Keratinocyte (primary cell): ENCODE measurements at regions not wholly inside any gene's neighbourhood (a gene's known extent, or its start where the extent isn't known, plus 50 kb on each side); places are given as distances from the start of the nearest gene placed in this dataset.

Source experiments
- DNase-seq: peaks from one replicate; pipeline ENCODE4 v3.0.0-alpha.2; 2011; ENCODE audit warnings: low read depth, missing footprints, low spot score
- FAIRE-seq: peaks from 2 replicates; lab custom pipeline; 2011; peaks lifted over from hg19 to GRCh38; lab: Jason Lieb, UNC
- H2AFZ ChIP-seq: 2 replicates; pipeline ENCODE4 v1.6.0; 2012; ENCODE audit warnings: low read length, control low read depth, inconsistent platforms; ENCODE audit not compliant: control insufficient read depth
- H3K27ac ChIP-seq: 2 replicates; pipeline ENCODE4 v1.5.1; 2011; ENCODE audit warnings: low read length; ENCODE audit not compliant: control insufficient read depth, insufficient read depth
- H3K27me3 ChIP-seq: 3 replicates; pipeline ENCODE4 v1.6.0; 2011; ENCODE audit warnings: low read length; ENCODE audit not compliant: control insufficient read depth, insufficient read depth; ENCODE audit errors: extremely low read depth
- H3K36me3 ChIP-seq, 2 experiments: 2 replicates in 1 of 2; 3 replicates in 1 of 2; pipeline ENCODE4 v1.5.1; 2011; ENCODE audit warnings: low read length in 2 of 2, mild to moderate bottlenecking in 1 of 2; ENCODE audit not compliant: control insufficient read depth in 2 of 2, insufficient read depth in 2 of 2; ENCODE audit errors: extremely low read depth in 1 of 2
- H3K4me1 ChIP-seq: 3 replicates; pipeline ENCODE4 v1.5.1; 2011; ENCODE audit warnings: low read length; ENCODE audit not compliant: control insufficient read depth, insufficient read depth; ENCODE audit errors: extremely low read depth
- H3K4me2 ChIP-seq: 3 replicates; pipeline ENCODE4 v1.6.0; 2011; ENCODE audit warnings: low read depth, low read length; ENCODE audit not compliant: control insufficient read depth, insufficient read depth; ENCODE audit errors: extremely low read depth
- H3K4me3 ChIP-seq, 3 experiments: fragments of 200-600 bp in 1 of 3; sonication (generic) in 1 of 3; 2 replicates in 2 of 3; 3 replicates in 1 of 3; pipeline ENCODE4 v1.5.1; 2011 to 2016; ENCODE audit warnings: low read length in 3 of 3, mild to moderate bottlenecking in 3 of 3, control low read depth in 2 of 3, inconsistent platforms in 1 of 3, low read depth in 1 of 3, mixed read lengths in 1 of 3, mixed run types in 1 of 3, moderate library complexity in 1 of 3; ENCODE audit not compliant: control insufficient read depth in 2 of 3, insufficient read depth in 2 of 3; ENCODE audit errors: extremely low read depth in 1 of 3
- H3K79me2 ChIP-seq: 2 replicates; pipeline ENCODE4 v1.6.0; 2012; ENCODE audit warnings: low read length; ENCODE audit not compliant: control insufficient read depth, insufficient read depth
- H3K9ac ChIP-seq: 3 replicates; pipeline ENCODE4 v1.6.0; 2011; ENCODE audit warnings: low read length; ENCODE audit not compliant: control insufficient read depth, insufficient read depth; ENCODE audit errors: extremely low read depth
- H3K9me1 ChIP-seq: 3 replicates; pipeline ENCODE4 v1.6.0; 2011; ENCODE audit warnings: low read length; ENCODE audit not compliant: control insufficient read depth, insufficient read depth; ENCODE audit errors: extremely low read depth
- H3K9me3 ChIP-seq: 2 replicates; pipeline ENCODE4 v1.5.1; 2012; ENCODE audit warnings: low read depth, low read length; ENCODE audit not compliant: control insufficient read depth
- H4K20me1 ChIP-seq: 3 replicates; pipeline ENCODE4 v1.6.0; 2011; ENCODE audit warnings: low read length; ENCODE audit not compliant: control insufficient read depth, insufficient read depth; ENCODE audit errors: extremely low read depth
- CTCF ChIP-seq, 3 experiments: IDR thresholded peaks in 1 of 3; conservative IDR thresholded peaks in 1 of 3; optimal IDR thresholded peaks in 1 of 3; 2 replicates in 2 of 3; 3 replicates in 1 of 3; pipeline versions ENCODE3 to v1.5.1; 2011; ENCODE audit warnings: low read length in 3 of 3, mild to moderate bottlenecking in 3 of 3, moderate library complexity in 2 of 3, control low read depth in 1 of 3, inconsistent platforms in 1 of 3; ENCODE audit not compliant: insufficient read depth in 2 of 3; ENCODE audit errors: extremely low read depth in 1 of 3
- EZH2 ChIP-seq: IDR thresholded peaks from one replicate; pipeline ENCODE4 v1.6.1; 2012; ENCODE audit warnings: inconsistent platforms, mild to moderate bottlenecking, low read length, moderate library complexity
- dilution Hi-C: fragments of 300-500 bp; cut with MboI; formaldehyde crosslinking; loops from one replicate; pipeline ENCODE4 v1.7.0; 2020; ENCODE audit warnings: low sequenced_read_pairs; ENCODE audit not compliant: extremely low pct_ligation_motif_present

DNA sequence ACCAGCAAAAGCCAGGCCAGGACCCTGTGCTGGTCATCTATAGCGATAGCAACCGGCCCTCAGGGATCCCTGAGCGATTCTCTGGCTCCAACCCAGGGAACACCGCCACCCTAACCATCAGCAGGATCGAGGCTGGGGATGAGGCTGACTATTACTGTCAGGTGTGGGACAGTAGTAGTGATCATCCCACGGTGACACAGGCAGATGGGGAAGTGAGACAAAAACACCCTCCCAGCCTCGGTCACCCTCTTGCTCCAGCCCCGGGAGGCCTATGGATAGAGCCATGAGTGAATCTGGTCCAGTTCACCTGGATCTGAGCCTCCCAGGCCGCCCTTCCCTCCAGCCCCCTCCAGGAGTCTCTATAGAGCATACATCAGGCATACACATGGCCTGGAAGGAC lies 115.2 kb upstream of the IGLL5 start:
- Histone ChIP-seq H3K9me1 (no peaks in the 10 kb centered on the region), H3K4me1 (no peaks in the 10 kb centered on the region), H3K4me2 (no peak overlapping the region), H3K9ac (no peak overlapping the region), H3K27ac (no peak overlapping the region), H3K79me2 (no peaks in the 10 kb centered on the region), H3K36me3 (no peaks in the 10 kb centered on the region), H3K27me3 (no peaks in the 10 kb centered on the region), H2AFZ (no peak overlapping the region), H4K20me1 (no peaks in the 10 kb centered on the region), H3K9me3 (no peaks in the 10 kb centered on the region), H3K4me3 (no peak overlapping the region)
- dilution Hi-C loops, result no loop called here
- DNase-seq (no peak), FAIRE-seq (no peak)
- TF ChIP-seq EZH2 (no peak), CTCF (optimal IDR thresholded peaks at IDR 0.05 in 1 of 3, IDR thresholded peaks at IDR 0.05 in 1 of 3, conservative IDR thresholded peaks at IDR 0.05 in 1 of 3; ENCODE audit: extremely low read depth in 1 of 3, insufficient read depth in 2 of 3, low read length in 3 of 3) (no peak)

- FAIRE-seq, result no peak
These were observed 114.7 kb upstream of the IGLL5 start for GRCh38 chr22:22772883-22773282.

More at GRCh38 chr22:22772883-22773282, 114.7 kb upstream of the IGLL5 start:
- no peak overlapping the region for H3K4me2 ChIP-seq
- TF ChIP-seq EZH2, result no peak
- no peak for TF ChIP-seq CTCF (optimal IDR thresholded peaks at IDR 0.05 in 1 of 3, IDR thresholded peaks at IDR 0.05 in 1 of 3, conservative IDR thresholded peaks at IDR 0.05 in 1 of 3; ENCODE audit: extremely low read depth in 1 of 3, insufficient read depth in 2 of 3, low read length in 3 of 3)
- no peak overlapping the region for H3K27ac ChIP-seq
- H3K79me2 ChIP-seq, result no peaks in the 10 kb centered on the region
- H3K36me3 ChIP-seq, result no peaks in the 10 kb centered on the region
- H3K9ac ChIP-seq, result no peak overlapping the region
- H3K9me3 ChIP-seq, result no peaks in the 10 kb centered on the region
- H3K27me3 ChIP-seq, result no peaks in the 10 kb centered on the region
- no peak overlapping the region for H2AFZ ChIP-seq
- no peak overlapping the region for H3K4me3 ChIP-seq
- no peaks in the 10 kb centered on the region for H3K9me1 ChIP-seq
- no peak for DNase-seq
- dilution Hi-C loops, result no loop called here
- H3K4me1 ChIP-seq, result no peaks in the 10 kb centered on the region
- H4K20me1 ChIP-seq, result no peaks in the 10 kb centered on the region
